ENCODE measurements at regions not wholly inside any gene's neighbourhood (a gene's known extent, or its start where the extent isn't known, plus 50 kb on each side); places are given as distances from the start of the nearest gene placed in this dataset.

DNA sequence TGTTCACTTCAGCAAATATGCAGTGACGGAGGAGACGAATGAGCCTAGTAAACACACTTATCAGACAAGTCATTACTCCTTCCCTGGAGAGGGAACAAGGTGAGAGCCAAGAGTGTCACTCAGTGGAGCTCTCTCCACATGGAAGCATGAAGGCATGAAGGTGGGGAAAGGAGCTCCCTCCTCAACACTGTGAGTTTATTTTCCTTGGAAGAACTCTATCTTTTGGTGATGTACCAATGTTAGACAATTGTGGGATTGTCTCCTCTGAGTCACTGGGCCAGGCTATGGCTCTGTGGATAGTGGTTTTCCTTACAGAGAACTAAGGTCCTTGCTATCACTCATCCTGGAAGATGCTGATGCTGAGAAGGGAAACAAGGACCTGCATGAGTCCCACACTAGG is 200.2 kb downstream of the CPEB2 start:
- TF ChIP-seq, protein P1, sequence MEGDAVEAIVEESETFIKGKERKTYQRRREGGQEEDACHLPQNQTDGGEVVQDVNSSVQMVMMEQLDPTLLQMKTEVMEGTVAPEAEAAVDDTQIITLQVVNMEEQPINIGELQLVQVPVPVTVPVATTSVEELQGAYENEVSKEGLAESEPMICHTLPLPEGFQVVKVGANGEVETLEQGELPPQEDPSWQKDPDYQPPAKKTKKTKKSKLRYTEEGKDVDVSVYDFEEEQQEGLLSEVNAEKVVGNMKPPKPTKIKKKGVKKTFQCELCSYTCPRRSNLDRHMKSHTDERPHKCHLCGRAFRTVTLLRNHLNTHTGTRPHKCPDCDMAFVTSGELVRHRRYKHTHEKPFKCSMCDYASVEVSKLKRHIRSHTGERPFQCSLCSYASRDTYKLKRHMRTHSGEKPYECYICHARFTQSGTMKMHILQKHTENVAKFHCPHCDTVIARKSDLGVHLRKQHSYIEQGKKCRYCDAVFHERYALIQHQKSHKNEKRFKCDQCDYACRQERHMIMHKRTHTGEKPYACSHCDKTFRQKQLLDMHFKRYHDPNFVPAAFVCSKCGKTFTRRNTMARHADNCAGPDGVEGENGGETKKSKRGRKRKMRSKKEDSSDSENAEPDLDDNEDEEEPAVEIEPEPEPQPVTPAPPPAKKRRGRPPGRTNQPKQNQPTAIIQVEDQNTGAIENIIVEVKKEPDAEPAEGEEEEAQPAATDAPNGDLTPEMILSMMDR (conservative IDR thresholded peaks at IDR 0.05; ENCODE audit: low read depth in 2 of 2): no peak
- TF ChIP-seq, protein P2, sequence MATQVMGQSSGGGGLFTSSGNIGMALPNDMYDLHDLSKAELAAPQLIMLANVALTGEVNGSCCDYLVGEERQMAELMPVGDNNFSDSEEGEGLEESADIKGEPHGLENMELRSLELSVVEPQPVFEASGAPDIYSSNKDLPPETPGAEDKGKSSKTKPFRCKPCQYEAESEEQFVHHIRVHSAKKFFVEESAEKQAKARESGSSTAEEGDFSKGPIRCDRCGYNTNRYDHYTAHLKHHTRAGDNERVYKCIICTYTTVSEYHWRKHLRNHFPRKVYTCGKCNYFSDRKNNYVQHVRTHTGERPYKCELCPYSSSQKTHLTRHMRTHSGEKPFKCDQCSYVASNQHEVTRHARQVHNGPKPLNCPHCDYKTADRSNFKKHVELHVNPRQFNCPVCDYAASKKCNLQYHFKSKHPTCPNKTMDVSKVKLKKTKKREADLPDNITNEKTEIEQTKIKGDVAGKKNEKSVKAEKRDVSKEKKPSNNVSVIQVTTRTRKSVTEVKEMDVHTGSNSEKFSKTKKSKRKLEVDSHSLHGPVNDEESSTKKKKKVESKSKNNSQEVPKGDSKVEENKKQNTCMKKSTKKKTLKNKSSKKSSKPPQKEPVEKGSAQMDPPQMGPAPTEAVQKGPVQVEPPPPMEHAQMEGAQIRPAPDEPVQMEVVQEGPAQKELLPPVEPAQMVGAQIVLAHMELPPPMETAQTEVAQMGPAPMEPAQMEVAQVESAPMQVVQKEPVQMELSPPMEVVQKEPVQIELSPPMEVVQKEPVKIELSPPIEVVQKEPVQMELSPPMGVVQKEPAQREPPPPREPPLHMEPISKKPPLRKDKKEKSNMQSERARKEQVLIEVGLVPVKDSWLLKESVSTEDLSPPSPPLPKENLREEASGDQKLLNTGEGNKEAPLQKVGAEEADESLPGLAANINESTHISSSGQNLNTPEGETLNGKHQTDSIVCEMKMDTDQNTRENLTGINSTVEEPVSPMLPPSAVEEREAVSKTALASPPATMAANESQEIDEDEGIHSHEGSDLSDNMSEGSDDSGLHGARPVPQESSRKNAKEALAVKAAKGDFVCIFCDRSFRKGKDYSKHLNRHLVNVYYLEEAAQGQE (IDR thresholded peaks at IDR 0.05; ENCODE audit: unreplicated experiment): no peak
- TF ChIP-seq EZH2 (IDR thresholded peaks at IDR 0.05; ENCODE audit: low read depth, unreplicated experiment) (no peak), EZH2phosphoT487 (IDR thresholded peaks at IDR 0.05; ENCODE audit: unreplicated experiment) (no peak), POLR2AphosphoS5 (IDR thresholded peaks at IDR 0.05; ENCODE audit: low read depth) (no peak), CREB1 (CRISPR knock-in tag; IDR thresholded peaks at IDR 0.05; ENCODE audit: low read depth) (no peak), JUNB (IDR thresholded peaks at IDR 0.05; ENCODE audit: unreplicated experiment) (no peak), NANOG (IDR thresholded peaks at IDR 0.05; ENCODE audit: borderline replicate concordance) (no peak), ZNF114 (CRISPR knock-in tag; IDR thresholded peaks at IDR 0.05) (no peak)
- TF ChIP-seq, protein P3, sequence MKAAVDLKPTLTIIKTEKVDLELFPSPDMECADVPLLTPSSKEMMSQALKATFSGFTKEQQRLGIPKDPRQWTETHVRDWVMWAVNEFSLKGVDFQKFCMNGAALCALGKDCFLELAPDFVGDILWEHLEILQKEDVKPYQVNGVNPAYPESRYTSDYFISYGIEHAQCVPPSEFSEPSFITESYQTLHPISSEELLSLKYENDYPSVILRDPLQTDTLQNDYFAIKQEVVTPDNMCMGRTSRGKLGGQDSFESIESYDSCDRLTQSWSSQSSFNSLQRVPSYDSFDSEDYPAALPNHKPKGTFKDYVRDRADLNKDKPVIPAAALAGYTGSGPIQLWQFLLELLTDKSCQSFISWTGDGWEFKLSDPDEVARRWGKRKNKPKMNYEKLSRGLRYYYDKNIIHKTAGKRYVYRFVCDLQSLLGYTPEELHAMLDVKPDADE (IDR thresholded peaks at IDR 0.05): no peak
